NCI-H526 (cell line): ENCODE measurements at regions not wholly inside any gene's neighbourhood (a gene's known extent, or its start where the extent isn't known, plus 50 kb on each side); places are given as distances from the start of the nearest gene placed in this dataset.
"Not testable (repeated sequence)": the region's sequence is repeated elsewhere in the genome, so short reads cannot be mapped to it uniquely, and the experiment has no call there.

Source experiments
- DNase-seq, 2 experiments: peaks; one replicate each; lab custom pipeline; 2025; lab: John Stamatoyannopoulos, UW

GRCh38 chr21:28281357-28281756, 711.3 kb downstream of the LTN1 start:
- DNase-seq: not testable (repeated sequence)

GRCh38 chr21:28280611-28281010, 712.1 kb downstream of the LTN1 start:
- DNase-seq: no peak

DNA sequence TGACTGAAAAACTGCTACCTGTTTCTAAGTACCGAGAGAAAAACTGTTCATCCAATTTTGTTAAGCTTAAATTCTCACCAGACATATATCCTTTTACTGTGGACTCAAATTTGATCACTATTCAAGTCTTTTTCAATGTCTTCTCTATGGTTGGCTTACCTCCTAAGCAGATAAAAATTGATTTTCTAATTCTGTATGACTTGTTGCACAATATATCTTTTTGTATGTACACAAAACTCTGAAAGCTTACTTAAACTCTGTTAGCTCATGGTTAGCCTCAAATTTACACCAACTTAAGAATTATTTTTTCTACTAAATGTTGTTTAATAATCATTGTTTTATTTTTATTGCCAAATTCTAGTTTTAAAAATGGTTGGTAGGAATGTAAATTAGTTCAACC, 715.4 kb downstream of the LTN1 start:
- no peak for DNase-seq

- no peak for DNase-seq
Observed at GRCh38 chr21:28272272-28272992, 720.2 kb downstream of the LTN1 start.

- no peak for DNase-seq
Observed at GRCh38 chr21:28269173-28269572, 723.5 kb downstream of the LTN1 start.

DNA sequence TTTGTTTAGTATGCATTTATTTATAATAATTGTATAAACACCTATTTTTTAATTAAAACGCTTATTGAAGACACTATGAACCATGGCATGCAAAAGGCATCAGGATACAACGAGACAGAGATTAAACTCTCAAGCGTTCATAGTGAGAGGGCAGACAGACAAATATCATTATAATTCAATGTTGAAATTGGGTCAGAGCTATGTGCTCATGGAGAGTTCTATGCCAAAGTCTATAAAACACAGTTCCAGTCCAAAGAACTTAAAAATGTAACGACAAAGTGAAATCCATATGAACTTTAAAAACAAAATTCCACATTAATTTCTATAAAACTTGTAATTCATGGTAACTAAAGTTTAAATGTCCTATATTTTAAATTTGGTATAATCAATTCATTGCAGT, 724.0 kb downstream of the LTN1 start:
- DNase-seq: no peak

GRCh38 chr21:28267449-28267848, 725.2 kb downstream of the LTN1 start:
- no peak for DNase-seq

DNA sequence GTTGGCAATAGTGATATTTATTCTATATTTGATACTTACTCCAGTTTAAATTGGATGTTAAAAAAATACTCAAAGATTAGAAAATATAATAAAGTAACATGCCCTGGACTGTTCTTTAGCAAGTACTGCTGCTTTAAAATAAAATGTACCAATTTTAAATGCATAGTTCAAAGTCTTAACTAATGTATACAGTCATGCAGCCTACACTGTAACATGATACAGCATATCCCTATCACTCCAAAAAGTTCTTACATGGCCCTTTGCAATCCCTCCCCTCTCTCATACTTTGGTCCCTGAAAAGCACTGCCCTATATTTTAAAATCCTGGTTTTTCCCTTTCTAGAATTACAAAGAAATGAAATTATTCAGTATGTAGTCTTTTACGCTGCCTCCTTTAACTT, 726.6 kb downstream of the LTN1 start:
- DNase-seq: no peak

GRCh38 chr21:28263974-28264373, 728.7 kb downstream of the LTN1 start:
- no peak for DNase-seq

GRCh38 chr21:28261298-28261697, 731.4 kb downstream of the LTN1 start:
- no peak for DNase-seq

GRCh38 chr21:28257276-28257675, 735.4 kb downstream of the LTN1 start:
- no peak for DNase-seq

DNA sequence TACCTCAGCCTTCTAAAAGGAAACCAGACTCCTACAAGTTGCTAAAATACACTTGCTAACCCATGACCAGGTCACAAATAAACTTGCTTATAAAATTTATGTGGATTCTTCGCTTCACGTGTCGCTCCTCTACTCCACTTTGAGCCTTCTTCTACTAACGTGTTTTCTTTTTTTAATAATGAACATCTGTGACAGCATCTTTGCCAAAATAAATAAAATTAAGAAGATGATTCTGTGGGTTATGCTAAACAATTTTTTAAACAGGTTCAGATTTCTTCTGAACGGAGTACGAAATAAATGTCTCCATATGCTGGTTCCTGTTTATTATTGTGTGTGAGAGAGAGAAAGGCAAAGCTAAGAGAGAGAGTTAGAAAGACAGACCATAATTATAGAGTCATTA, 735.8 kb downstream of the LTN1 start:
- DNase-seq: no peak

DNA sequence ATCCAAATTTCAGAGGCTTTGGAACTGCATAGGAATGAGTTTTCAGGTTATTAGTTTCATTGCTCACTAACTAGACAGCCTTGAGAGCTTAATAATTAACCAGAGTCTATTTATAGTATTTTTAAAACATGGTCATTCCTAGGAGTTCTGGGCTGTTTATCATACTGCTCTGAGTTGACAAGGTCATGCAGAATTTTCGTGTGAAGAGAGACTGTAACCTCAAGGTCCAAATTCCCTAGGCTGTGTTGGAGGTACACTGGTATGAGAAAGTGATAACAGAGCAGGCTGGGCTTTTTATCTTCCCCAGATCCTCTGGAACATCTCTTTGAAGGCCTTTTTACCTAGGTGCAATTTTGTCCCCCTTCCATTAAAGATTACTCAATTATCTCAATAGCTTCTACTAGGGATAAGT, 736.3 kb downstream of the LTN1 start:
- peak in 1 of 2 experiments; percentile 16 for DNase-seq

DNA sequence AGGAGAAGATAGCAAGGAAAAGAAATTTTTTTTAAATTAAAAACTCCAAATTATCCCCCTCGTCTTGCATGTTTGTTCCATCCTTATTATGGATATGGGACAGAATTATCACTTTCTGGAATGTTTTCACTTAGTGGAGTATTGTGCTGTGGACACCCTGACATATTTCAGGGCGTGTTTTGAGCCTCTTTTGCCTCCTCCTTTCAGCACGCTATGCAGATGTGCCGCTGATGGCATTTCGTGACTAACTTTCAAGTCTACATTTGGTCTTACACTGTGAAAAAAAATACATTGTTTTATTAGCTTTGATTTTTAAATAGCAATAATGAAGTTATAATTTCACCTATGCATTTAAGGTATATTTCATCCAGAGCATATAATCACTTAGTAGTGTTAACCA, 738.7 kb downstream of the LTN1 start:
- no peak for DNase-seq

- no peak for DNase-seq
Observed at GRCh38 chr21:28253338-28253737, 739.3 kb downstream of the LTN1 start.

GRCh38 chr21:28252928-28253327, 739.7 kb downstream of the LTN1 start:
- DNase-seq: no peak

GRCh38 chr21:28250946-28251345, 741.7 kb downstream of the LTN1 start:
- DNase-seq: no peak

DNA sequence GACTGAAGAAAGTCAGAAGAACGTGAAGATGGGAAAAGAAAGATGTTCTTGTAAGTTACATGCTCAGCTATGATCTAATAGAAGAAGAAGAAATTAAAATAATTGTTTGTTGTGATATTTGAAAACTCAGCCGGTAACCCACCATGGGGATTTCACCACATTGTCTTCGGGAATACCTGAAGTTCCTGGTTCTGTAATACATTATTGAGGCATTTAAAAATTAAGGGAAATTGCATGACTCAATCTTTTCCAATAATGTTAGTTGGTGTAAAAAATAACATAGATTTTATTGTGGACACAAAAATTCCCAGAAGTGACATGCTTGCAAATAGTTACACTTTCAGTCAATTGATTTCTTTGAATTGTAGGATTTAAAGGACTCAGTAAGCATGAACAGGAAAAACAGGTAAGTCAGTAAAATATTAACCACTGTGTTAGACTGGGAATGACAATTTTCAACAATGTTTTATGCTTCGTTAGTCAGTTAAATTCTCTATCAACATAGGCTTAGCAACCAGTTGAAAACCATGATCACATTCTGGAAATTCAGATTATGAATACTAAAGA, 745.1 kb downstream of the LTN1 start:
- no peak for DNase-seq

GRCh38 chr21:28240586-28240985, 752.1 kb downstream of the LTN1 start:
- DNase-seq: no peak

DNA sequence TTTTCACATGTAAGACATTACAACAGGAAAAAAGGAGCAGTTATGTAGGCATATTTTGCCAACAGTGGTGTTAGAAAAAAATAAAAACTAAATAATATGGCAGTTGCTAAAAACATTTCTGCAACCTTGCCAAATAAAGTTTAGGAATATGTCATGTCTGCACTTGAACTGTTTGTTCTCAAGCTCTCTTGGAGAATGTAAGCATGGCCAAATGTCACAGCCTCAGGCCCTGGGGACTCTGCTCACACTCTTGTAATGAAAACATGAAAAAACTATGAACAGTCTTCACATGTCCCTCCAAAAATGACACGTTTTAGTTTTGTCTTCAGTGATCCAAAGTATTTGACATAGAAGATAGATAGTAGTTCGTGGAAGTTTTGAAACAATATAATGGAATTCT, 753.3 kb downstream of the LTN1 start:
- DNase-seq: no peak

DNA sequence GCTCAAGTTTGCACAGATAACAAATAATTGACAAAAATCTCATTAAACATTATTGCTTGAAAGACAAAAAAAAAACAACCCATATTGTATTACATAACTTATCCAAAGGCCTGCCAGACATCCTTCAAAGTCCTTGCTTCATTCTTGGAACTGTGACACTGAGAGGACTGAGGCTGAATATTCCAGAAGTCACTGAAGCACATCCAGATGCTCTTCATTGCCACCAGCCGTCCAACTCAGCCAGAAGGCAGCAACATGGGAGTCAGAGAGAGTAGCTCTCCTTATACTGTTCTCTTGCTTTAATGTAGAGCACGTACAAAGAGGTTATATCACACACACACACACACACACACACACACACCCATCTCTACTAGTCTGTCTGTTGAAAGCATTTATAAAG, 755.0 kb downstream of the LTN1 start:
- DNase-seq: no peak

DNA sequence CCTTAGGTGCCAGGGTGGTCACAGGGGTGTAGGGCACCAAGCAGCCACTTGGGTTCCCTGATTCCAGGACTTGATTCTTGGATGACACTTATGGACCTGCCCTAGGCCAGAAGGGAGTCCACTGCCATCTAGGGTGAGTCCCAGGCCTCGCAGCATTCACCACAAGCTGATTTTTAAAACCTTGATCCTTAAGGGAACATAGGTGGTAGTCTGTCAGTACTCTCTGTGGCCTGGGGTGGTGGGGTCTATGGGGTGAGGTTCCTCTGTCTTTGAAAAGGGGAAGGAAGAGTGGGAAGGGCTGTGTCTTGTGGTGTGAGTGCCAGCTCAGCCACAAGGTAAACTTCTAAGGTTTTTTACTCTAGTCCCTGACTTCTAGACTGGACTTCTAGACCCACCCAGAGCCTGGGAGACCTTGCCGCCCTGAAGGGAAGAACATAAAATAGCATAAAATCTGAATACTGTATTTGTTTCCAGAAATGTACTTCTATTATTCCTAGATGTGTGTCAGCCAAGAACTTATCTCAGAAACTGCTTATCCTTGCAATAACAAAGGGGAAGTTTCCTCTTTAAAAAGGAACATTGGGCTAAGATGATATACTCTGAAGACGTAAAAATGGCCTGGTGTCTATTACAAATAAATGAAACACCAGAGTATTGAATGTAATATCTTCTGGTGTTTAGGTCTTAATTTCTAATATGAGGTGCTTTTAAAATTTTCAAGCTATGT, 757.3 kb downstream of the LTN1 start:
- peak in 1 of 2 experiments; percentile 25 for DNase-seq

DNA sequence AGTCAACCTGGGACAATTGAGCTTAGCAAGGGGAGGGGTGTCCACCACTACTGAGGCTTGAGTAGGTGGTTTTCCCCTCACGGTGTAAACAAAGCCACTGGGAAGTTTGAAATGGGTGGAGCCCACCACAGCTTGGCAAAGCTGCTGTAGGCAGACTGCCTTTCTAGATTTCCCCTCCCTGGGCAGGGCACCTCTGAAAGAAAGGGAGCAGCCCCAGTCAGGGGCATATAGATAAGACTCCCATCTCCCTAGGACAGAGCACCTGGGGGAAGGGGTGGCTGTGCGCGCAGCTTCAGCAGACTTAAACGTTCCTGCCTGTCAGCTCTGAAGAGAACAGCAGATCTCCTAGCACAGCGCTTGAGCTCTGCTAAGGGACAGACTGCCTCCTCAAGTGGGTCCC, 758.4 kb downstream of the LTN1 start:
- DNase-seq: no peak
